Activated naive CD4-positive, alpha-beta T cell treated with anti-CD3 and anti-CD28 coated beads, Interleukin-2, amount 10 ng/mL, durations not matched to agents 7 days and 5 days (primary cell): ENCODE measurements at regions not wholly inside any gene's neighbourhood (a gene's known extent, or its start where the extent isn't known, plus 50 kb on each side); places are given as distances from the start of the nearest gene placed in this dataset.
"Not testable (repeated sequence)": the region's sequence is repeated elsewhere in the genome, so short reads cannot be mapped to it uniquely, and the experiment has no call there.

Source experiments
- CTCF ChIA-PET: fragments of 350-600 bp; sonication (Branson Sonifier 250); formaldehyde crosslinking; loops from one replicate; lab custom pipeline; 2021; ENCODE audit warnings: antibody characterized with exemption; lab: Charles Lee
- DNase-seq: peaks from one replicate; pipeline ENCODE4 v3.0.0-alpha.2; 2020
- H3K27ac Mint-ChIP-seq: one replicate; pipeline ENCODE4 v1.8.0; 2021; ENCODE audit warnings: mild to moderate bottlenecking, moderate library complexity, mixed read lengths
- H3K27me3 Mint-ChIP-seq: one replicate; pipeline ENCODE4 v1.8.0; 2021; ENCODE audit warnings: mild to moderate bottlenecking, mixed read lengths
- H3K36me3 Mint-ChIP-seq: one replicate; pipeline ENCODE4 v1.8.0; 2021; ENCODE audit warnings: mixed read lengths
- H3K4me1 Mint-ChIP-seq: one replicate; pipeline ENCODE4 v1.8.0; 2021; ENCODE audit warnings: mixed read lengths
- H3K4me3 Mint-ChIP-seq: one replicate; pipeline ENCODE4 v1.8.0; 2021; ENCODE audit warnings: mild to moderate bottlenecking, moderate library complexity, mixed read lengths
- H3K9me3 Mint-ChIP-seq: one replicate; pipeline ENCODE4 v1.8.0; 2021; ENCODE audit warnings: mixed read lengths

- no peaks in the 10 kb centered on the region for H3K4me1 Mint-ChIP-seq
- H3K4me3 Mint-ChIP-seq: no peak overlapping the region
- no peaks in the 10 kb centered on the region for H3K36me3 Mint-ChIP-seq
- no peaks in the 10 kb centered on the region for H3K9me3 Mint-ChIP-seq
- H3K27ac Mint-ChIP-seq: no peak overlapping the region
- H3K27me3 Mint-ChIP-seq: peaks cover 31% of the 10 kb centered on the region
- CTCF ChIA-PET: no interaction called here
- no peak for DNase-seq
Measured at GRCh38 chr20:48411245-48411644, 416.6 kb downstream of the PREX1 start.

- H3K4me1 Mint-ChIP-seq: no peaks in the 10 kb centered on the region
- peaks cover 27% of the 10 kb centered on the region for H3K27me3 Mint-ChIP-seq
- H3K9me3 Mint-ChIP-seq: no peaks in the 10 kb centered on the region
- no peak overlapping the region for H3K4me3 Mint-ChIP-seq
- no peak overlapping the region for H3K27ac Mint-ChIP-seq
- no peaks in the 10 kb centered on the region for H3K36me3 Mint-ChIP-seq
- CTCF ChIA-PET: interaction anchor here (0.9 kb wide), 1 partner anchor 211 kb away, joined by 4 read pairs; no protein-coding TSS in a partner anchor
- DNase-seq: no peak
Measured at GRCh38 chr20:48409055-48409615, 418.7 kb downstream of the PREX1 start.

- CTCF ChIA-PET: no interaction called here
- peaks cover 22% of the 10 kb centered on the region for H3K27me3 Mint-ChIP-seq
- no peaks in the 10 kb centered on the region for H3K36me3 Mint-ChIP-seq
- no peak overlapping the region for H3K4me3 Mint-ChIP-seq
- H3K9me3 Mint-ChIP-seq: no peaks in the 10 kb centered on the region
- DNase-seq: no peak
- H3K4me1 Mint-ChIP-seq: no peaks in the 10 kb centered on the region
- no peak overlapping the region for H3K27ac Mint-ChIP-seq
Measured at GRCh38 chr20:48407710-48408109, 420.1 kb downstream of the PREX1 start.

GRCh38 chr20:48406912-48407340 lies 420.9 kb downstream of the PREX1 start:
- H3K4me1 Mint-ChIP-seq: no peaks in the 10 kb centered on the region
- no peaks in the 10 kb centered on the region for H3K9me3 Mint-ChIP-seq
- no peak for DNase-seq
- no peak overlapping the region for H3K4me3 Mint-ChIP-seq
- H3K27me3 Mint-ChIP-seq: peaks cover 18% of the 10 kb centered on the region
- CTCF ChIA-PET: no interaction called here
- H3K36me3 Mint-ChIP-seq: no peaks in the 10 kb centered on the region
- H3K27ac Mint-ChIP-seq: no peak overlapping the region

GRCh38 chr20:48406498-48406897 lies 421.3 kb downstream of the PREX1 start:
- H3K9me3 Mint-ChIP-seq: no peaks in the 10 kb centered on the region
- CTCF ChIA-PET: no interaction called here
- no peak overlapping the region for H3K4me3 Mint-ChIP-seq
- no peak for DNase-seq
- no peaks in the 10 kb centered on the region for H3K4me1 Mint-ChIP-seq
- H3K36me3 Mint-ChIP-seq: no peaks in the 10 kb centered on the region
- peaks cover 18% of the 10 kb centered on the region for H3K27me3 Mint-ChIP-seq
- H3K27ac Mint-ChIP-seq: no peak overlapping the region

GRCh38 chr20:48405909-48406308 lies 421.9 kb downstream of the PREX1 start:
- CTCF ChIA-PET: no interaction called here
- no peak overlapping the region for H3K27ac Mint-ChIP-seq
- H3K36me3 Mint-ChIP-seq: no peaks in the 10 kb centered on the region
- no peaks in the 10 kb centered on the region for H3K9me3 Mint-ChIP-seq
- no peak overlapping the region for H3K4me3 Mint-ChIP-seq
- no peaks in the 10 kb centered on the region for H3K4me1 Mint-ChIP-seq
- no peak for DNase-seq
- peaks cover 14% of the 10 kb centered on the region for H3K27me3 Mint-ChIP-seq

GRCh38 chr20:48404598-48404997 lies 423.2 kb downstream of the PREX1 start:
- no peaks in the 10 kb centered on the region for H3K4me1 Mint-ChIP-seq
- no peak overlapping the region for H3K4me3 Mint-ChIP-seq
- no peak for DNase-seq
- peaks cover 4% of the 10 kb centered on the region for H3K27me3 Mint-ChIP-seq
- CTCF ChIA-PET: no interaction called here
- no peaks in the 10 kb centered on the region for H3K9me3 Mint-ChIP-seq
- H3K27ac Mint-ChIP-seq: no peak overlapping the region
- H3K36me3 Mint-ChIP-seq: no peaks in the 10 kb centered on the region

- no peak for DNase-seq
- H3K4me3 Mint-ChIP-seq: no peak overlapping the region
- no peaks in the 10 kb centered on the region for H3K36me3 Mint-ChIP-seq
- CTCF ChIA-PET: no interaction called here
- H3K27ac Mint-ChIP-seq: no peak overlapping the region
- peaks cover 4% of the 10 kb centered on the region for H3K27me3 Mint-ChIP-seq
- no peaks in the 10 kb centered on the region for H3K4me1 Mint-ChIP-seq
- H3K9me3 Mint-ChIP-seq: no peaks in the 10 kb centered on the region
Measured at GRCh38 chr20:48403167-48403761, 424.5 kb downstream of the PREX1 start.

- Mint-ChIP-seq H3K27me3 (peaks cover 4% of the 10 kb centered on the region), H3K36me3 (no peaks in the 10 kb centered on the region), H3K4me3 (no peak overlapping the region), H3K4me1 (no peaks in the 10 kb centered on the region), H3K9me3 (no peaks in the 10 kb centered on the region), H3K27ac (no peak overlapping the region)
- CTCF ChIA-PET: interaction anchor here (0.7 kb wide), 1 partner anchor 144 kb away, joined by 3 read pairs; no protein-coding TSS in a partner anchor
- DNase-seq: no peak
Measured at GRCh38 chr20:48401359-48401758, 426.4 kb downstream of the PREX1 start.

GRCh38 chr20:48400009-48400408 lies 427.8 kb downstream of the PREX1 start:
- Mint-ChIP-seq H3K27me3 (no peaks in the 10 kb centered on the region), H3K4me3 (no peak overlapping the region), H3K27ac (no peak overlapping the region), H3K4me1 (no peaks in the 10 kb centered on the region), H3K36me3 (no peaks in the 10 kb centered on the region), H3K9me3 (no peaks in the 10 kb centered on the region)
- CTCF ChIA-PET: no interaction called here
- no peak for DNase-seq

GRCh38 chr20:48398506-48399449 lies 429.0 kb downstream of the PREX1 start:
- Mint-ChIP-seq H3K4me3 (no peak overlapping the region), H3K9me3 (no peaks in the 10 kb centered on the region), H3K4me1 (no peaks in the 10 kb centered on the region), H3K27me3 (peaks cover 4% of the 10 kb centered on the region), H3K27ac (no peak overlapping the region), H3K36me3 (no peaks in the 10 kb centered on the region)
- CTCF ChIA-PET: no interaction called here
- DNase-seq: no peak

- DNase-seq, H3K36me3 Mint-ChIP-seq, H3K27ac Mint-ChIP-seq, H3K4me1 Mint-ChIP-seq, CTCF ChIA-PET, H3K27me3 Mint-ChIP-seq, H3K9me3 Mint-ChIP-seq, H3K4me3 Mint-ChIP-seq: not testable (repeated sequence)
Measured at GRCh38 chr20:48396981-48397861, 430.6 kb downstream of the PREX1 start.

GRCh38 chr20:48395816-48396546 lies 431.8 kb downstream of the PREX1 start:
- CTCF ChIA-PET: no interaction called here
- no peak for DNase-seq
- Mint-ChIP-seq H3K4me1 (no peaks in the 10 kb centered on the region), H3K27ac (no peak overlapping the region), H3K4me3 (no peak overlapping the region), H3K27me3 (peaks cover 4% of the 10 kb centered on the region), H3K9me3 (peaks cover 11% of the 10 kb centered on the region), H3K36me3 (peaks cover 3% of the 10 kb centered on the region)
